OCI-LY3 (cell line): ENCODE measurements at regions not wholly inside any gene's neighbourhood (a gene's known extent, or its start where the extent isn't known, plus 50 kb on each side); places are given as distances from the start of the nearest gene placed in this dataset.

Source experiments
- CTCF ChIP-seq: fragments of 200-600, 300-600 bp; sonication (generic); IDR thresholded peaks from 2 replicates; pipeline ENCODE4 v1.5.1; 2014; ENCODE audit warnings: antibody characterized with exemption, low read length, low read depth
- EZH2phosphoT487 ChIP-seq: fragments of 200-600 bp; shearing (Covaris generic); IDR thresholded peaks from 2 replicates; pipeline ENCODE4 v1.6.1; 2018; ENCODE audit warnings: antibody characterized with exemption, mixed run types, low read depth

- TF ChIP-seq CTCF (no peak), EZH2phosphoT487 (no peak)
These were observed 367.8 kb upstream of the SOX9 start for GRCh38 chr17:71753070-71753469.
